Left ventricle myocardium superior (tissue), 1 donor: ENCODE measurements at regions not wholly inside any gene's neighbourhood (a gene's known extent, or its start where the extent isn't known, plus 50 kb on each side); places are given as distances from the start of the nearest gene placed in this dataset.
"Not testable (repeated sequence)": the region's sequence is repeated elsewhere in the genome, so short reads cannot be mapped to it uniquely, and the experiment has no call there.

ENCODE experiments used
- ATAC-seq: fragments of 200-7000 bp; cut with Tn5 transposase; one replicate; pipeline ENCODE4 v1.9.1; 2020; ENCODE audit warnings: mild to moderate bottlenecking, moderate library complexity
- DNase-seq: peaks from one replicate; pipeline ENCODE4 v3.0.0-alpha.2; 2020
- intact Hi-C: fragments of 100-400 bp; cut with micrococcal nuclease; formaldehyde crosslinking; loops from one replicate; pipeline ENCODE4 v1.11.0; 2022
- donor health status: DM: no; HTN: yes; CAD: no; lungs with severe emphysema.

DNA sequence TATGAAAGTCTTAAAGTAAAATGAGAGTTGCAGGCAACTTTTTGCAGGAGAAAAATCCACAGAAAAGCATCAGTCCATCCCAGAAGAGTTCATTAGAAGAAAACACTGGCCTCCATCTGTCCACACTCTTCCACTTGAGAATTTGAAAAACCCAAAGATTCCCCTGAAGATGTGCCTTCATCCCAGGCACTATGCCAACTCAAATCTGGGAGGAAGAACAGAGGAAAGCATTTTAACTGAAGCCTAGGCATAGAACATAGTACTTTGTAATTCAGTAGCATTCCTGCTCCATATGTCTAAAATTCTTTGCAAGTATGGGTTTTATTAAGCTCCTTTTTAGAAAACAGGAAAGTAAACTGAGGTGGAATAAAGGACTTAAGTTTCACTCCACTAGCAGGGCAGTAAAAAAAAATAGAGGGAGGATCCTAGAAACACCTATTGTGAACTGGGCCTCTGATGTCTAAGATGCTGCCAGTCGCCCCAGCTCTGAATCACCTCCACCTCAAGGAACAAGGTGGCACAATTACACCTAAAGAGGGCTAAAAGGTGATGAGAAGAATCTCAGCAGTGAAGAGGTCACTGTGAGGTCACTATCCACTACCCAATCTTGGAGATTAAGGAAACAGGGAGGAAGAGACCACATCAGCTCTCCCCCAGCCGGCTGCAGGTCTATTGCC is 141.9 kb upstream of the FAM241A start:
- no peak for DNase-seq
- intact Hi-C loops: no loop called here
- ATAC-seq: no peak

DNA sequence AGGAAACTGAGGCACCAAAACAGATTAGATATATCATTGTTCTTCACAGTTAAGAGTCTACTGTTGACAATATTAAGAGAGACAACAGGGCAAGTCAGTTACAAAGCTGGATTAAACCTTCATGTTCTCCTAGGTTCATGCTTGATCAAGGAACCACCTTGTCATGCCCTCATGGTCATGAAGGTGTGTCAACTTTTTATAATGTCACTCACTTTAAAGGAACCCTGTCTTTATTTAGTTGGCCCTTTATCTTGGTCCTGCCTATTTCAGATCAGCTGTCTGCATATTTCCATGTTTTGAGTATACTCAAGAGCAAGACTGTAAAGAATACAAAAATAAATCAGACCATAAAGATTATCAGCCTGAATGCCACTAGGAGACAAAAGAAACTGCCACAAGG is 140.2 kb upstream of the FAM241A start:
- intact Hi-C loops: no loop called here
- DNase-seq (no peak), ATAC-seq (no peak)

DNA sequence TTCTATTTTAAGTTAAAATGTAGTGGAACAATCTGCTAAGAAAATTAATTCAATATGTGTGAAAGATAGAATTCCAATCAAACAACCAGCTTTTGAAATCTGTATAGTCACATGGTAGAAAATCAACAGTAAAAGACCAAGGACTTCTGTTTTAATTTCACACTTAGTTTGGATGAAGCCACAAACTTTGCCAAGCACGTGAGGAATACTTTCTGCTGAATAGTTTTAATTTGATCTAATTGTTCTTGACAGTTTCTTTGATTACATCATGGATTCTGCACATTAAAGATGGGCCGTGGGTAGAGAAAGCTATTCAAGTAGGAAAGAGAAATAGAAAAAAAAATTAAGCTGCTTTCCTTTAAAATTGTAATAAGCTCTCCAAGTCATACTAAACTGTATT is 137.9 kb upstream of the FAM241A start:
- intact Hi-C loops: no loop called here
- ATAC-seq (no peak), DNase-seq (no peak)

DNA sequence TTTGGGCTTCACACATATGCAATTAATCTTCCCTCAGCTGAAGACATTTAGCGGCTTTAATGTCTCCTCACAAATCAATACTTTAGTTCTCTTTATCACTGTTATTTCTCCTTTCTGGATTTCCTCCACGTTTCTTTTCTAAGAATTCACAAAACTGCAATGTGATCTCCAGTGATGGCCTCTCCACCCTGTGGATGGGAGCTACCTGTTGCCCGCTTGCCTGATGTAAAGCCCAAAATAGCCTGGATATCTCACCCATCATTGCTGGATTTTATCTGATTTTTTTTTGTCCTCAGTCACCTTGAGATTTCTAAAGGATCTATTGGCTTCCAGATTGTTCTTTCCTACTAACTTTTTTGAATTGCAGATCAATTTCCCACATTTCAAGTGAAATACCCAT is 129.3 kb upstream of the FAM241A start:
- intact Hi-C loops: no loop called here
- DNase-seq: no peak
- ATAC-seq: no peak

DNA sequence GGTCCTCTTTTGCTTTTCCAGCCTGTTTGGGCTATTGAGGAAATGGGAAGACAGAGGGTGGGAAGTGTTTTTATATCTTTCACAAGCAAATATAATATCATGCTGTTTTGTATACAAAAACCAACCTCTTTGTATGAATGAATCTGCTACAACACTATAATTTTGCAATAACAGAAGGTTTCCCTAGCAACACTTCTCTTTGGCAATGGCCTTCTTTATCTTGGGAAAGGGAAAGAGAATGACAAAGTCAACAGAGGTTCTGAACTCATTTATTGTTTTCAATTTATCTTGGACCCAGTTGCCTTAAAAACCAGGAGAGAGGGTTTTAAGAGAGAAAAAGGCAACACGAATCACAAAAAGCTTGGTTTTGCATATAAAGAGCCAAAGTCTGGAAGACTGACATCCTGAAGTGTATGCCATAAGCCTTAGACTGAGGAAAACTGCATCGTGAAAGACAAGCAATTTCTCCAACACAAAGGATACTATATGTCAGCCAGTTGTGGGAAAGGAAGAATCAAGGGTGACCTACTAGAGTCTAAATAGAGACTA is 121.8 kb upstream of the FAM241A start:
- no peak for DNase-seq
- ATAC-seq: no peak
- intact Hi-C loops: no loop called here

GRCh38 chr4:112026058-112026457 is 119.2 kb upstream of the FAM241A start:
- intact Hi-C loops: no loop called here
- ATAC-seq (no peak), DNase-seq (no peak)

GRCh38 chr4:112029771-112030171 is 115.5 kb upstream of the FAM241A start:
- intact Hi-C loops: no loop called here
- ATAC-seq (no peak), DNase-seq (no peak)

DNA sequence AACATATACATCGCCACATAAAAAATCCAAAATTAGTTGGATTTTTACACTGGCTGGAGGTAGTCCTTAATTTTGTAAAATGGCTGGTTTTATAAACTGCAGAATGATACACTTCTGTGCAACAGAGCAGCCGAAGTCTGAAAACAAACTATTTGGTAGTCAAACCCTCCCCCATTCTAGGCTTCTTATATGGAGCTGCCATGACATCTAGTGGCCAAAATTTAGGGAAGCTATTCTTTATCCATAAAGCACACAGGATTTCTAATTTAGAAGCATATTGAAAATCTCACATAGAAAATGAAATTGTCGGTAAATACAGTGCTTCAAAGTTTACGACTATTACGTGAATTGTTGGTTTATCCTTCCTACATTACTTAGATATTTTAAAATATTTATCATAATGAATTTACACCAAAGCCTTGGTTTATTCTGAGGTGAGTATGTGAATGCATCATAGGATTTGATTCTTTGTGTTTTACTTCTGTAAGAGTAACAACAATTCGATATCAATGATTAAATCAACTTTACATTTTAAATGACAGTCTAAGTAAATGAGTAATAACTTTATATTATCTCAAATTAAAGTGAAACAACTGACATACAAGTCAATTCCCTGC is 113.4 kb upstream of the FAM241A start:
- DNase-seq (no peak), ATAC-seq (no peak)
- intact Hi-C loops: no loop called here

- intact Hi-C loops: no loop called here
- no peak for DNase-seq
- ATAC-seq: no peak
Measured at GRCh38 chr4:112036886-112037285, 108.4 kb upstream of the FAM241A start.

- ATAC-seq: no peak
- intact Hi-C loops: no loop called here
Measured at GRCh38 chr4:112038861-112039260, 106.4 kb upstream of the FAM241A start.

GRCh38 chr4:112049119-112049518 is 96.1 kb upstream of the FAM241A start:
- DNase-seq, intact Hi-C loops, ATAC-seq: not testable (repeated sequence)

More at GRCh38 chr4:112038861-112039260, 106.4 kb upstream of the FAM241A start:
- no peak for DNase-seq

- intact Hi-C loops: no loop called here
- DNase-seq: no peak
- ATAC-seq: no peak
Measured at GRCh38 chr4:112053825-112054350, 91.4 kb upstream of the FAM241A start.

DNA sequence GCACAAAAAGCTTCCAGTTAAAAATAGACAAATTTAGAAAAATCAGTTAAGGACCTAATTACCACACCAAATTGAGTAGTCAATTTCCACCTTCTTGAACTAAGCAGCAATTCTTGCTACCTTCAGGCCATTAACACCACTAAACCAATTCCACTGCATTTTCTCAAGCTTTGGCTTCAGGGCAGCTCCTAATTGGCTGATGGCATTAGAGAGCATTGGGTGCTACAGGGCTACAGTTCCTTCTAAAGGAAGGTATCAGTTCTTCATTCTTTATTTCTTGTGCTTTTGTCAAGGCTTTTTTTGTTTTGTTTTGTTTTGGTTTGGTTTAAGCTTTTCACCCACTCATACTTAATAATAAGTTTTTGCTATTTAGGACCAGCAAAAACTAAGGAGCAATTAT is 90.2 kb upstream of the FAM241A start:
- no peak for DNase-seq
- ATAC-seq: no peak
- intact Hi-C loops: no loop called here

GRCh38 chr4:112057470-112057869 is 87.8 kb upstream of the FAM241A start:
- DNase-seq (no peak), ATAC-seq (no peak)
- intact Hi-C loops: no loop called here

- intact Hi-C loops: no loop called here
- DNase-seq (no peak), ATAC-seq (no peak)
Measured at GRCh38 chr4:112058433-112058832, 86.8 kb upstream of the FAM241A start.

GRCh38 chr4:112060212-112060611 is 85.0 kb upstream of the FAM241A start:
- ATAC-seq (no peak), DNase-seq (no peak)
- intact Hi-C loops: no loop called here

GRCh38 chr4:112061207-112061817 is 83.9 kb upstream of the FAM241A start:
- intact Hi-C loops: no loop called here
- DNase-seq (no peak), ATAC-seq (no peak)

- ATAC-seq (no peak), DNase-seq (no peak)
- intact Hi-C loops: no loop called here
Measured at GRCh38 chr4:112063260-112063659, 82.0 kb upstream of the FAM241A start.

GRCh38 chr4:112069110-112069509 is 76.1 kb upstream of the FAM241A start:
- ATAC-seq (no peak), DNase-seq (no peak)
- intact Hi-C loops: no loop called here

GRCh38 chr4:112073181-112073580 is 72.1 kb upstream of the FAM241A start:
- intact Hi-C loops: no loop called here
- ATAC-seq (no peak), DNase-seq (no peak)
